HCT116 (cell line): ENCODE measurements at regions not wholly inside any gene's neighbourhood (a gene's known extent, or its start where the extent isn't known, plus 50 kb on each side); places are given as distances from the start of the nearest gene placed in this dataset.

ENCODE experiments used
- ATAC-seq: fragments of 200-7000 bp; cut with Tn5 transposase; 2 replicates; pipeline ENCODE4 v1.9.1; 2020; ENCODE audit warnings: mild to moderate bottlenecking, moderate library complexity
- BruUV-seq: library from RNA; stranded (reverse); fragments of 400-500 nt; replicated peaks from 2 replicates; lab custom pipeline; 2021; lab: Mats Ljungman, UMichigan
- CTCF ChIA-PET: fragments of 300-600 bp; sonication (Branson Sonifier 250); formaldehyde crosslinking; loops from one replicate; lab custom pipeline; 2021; ENCODE audit warnings: antibody characterized with exemption; lab: Charles Lee
- POLR2A ChIA-PET: fragments of 300-600, 350-600 bp; sonication (Branson Sonifier 250); formaldehyde crosslinking; loops from one replicate; lab custom pipeline; 2021; ENCODE audit warnings: antibody characterized with exemption; lab: Charles Lee
- RAD21 ChIA-PET, 2 experiments: fragments of 300-600 bp; sonication (Branson Sonifier 250); formaldehyde crosslinking; loops; one replicate each; lab custom pipeline; 2023; ENCODE audit warnings: low total read pairs in 2 of 2; ENCODE audit not compliant: uncharacterized antibody in 2 of 2, unreplicated experiment in 2 of 2, low non-redundant PET in 1 of 2; lab: Charles Lee
- DNase-seq: peaks from one replicate; pipeline ENCODE4 v3.0.0-alpha.2; 2010; ENCODE audit warnings: low read depth, low spot score
- H2AFZ ChIP-seq: fragments of 200-600 bp; shearing (Covaris generic), sonication (generic); 2 replicates; pipeline ENCODE4 v1.6.1; 2017; ENCODE audit warnings: low read depth, mixed run types, mixed read lengths, antibody characterized with exemption, low read length; ENCODE audit not compliant: poor library complexity, severe bottlenecking
- H3K27ac ChIP-seq: 2 replicates; pipeline ENCODE4 v1.5.1; 2012; ENCODE audit warnings: low read depth, low read length
- H3K27me3 ChIP-seq: fragments of 200-600 bp; sonication (generic); 2 replicates; pipeline ENCODE4 v1.6.1; 2016; ENCODE audit warnings: mixed run types, low read length, mixed read lengths; ENCODE audit not compliant: insufficient read depth
- H3K36me3 ChIP-seq, 2 experiments: fragments of 200-500 bp in 1 of 2; fragments of 200-600 bp in 1 of 2; sonication (Bioruptor generic) in 1 of 2; sonication (generic) in 1 of 2; 2 replicates each; pipeline versions ENCODE4 v1.5.1 to v1.6.1; 2014 to 2016; ENCODE audit warnings: low read length in 2 of 2, inconsistent platforms in 1 of 2, mixed read lengths in 1 of 2, mixed run types in 1 of 2; ENCODE audit not compliant: insufficient read depth in 2 of 2, control insufficient read depth in 1 of 2
- H3K4me1 ChIP-seq, 2 experiments: fragments of 200-600 bp in 1 of 2; sonication (generic) in 1 of 2; 2 replicates each; pipeline versions ENCODE4 v1.5.1 to v1.6.1; 2012 to 2017; ENCODE audit warnings: low read length in 2 of 2, inconsistent platforms in 1 of 2, mild to moderate bottlenecking in 1 of 2, mixed read lengths in 1 of 2, mixed run types in 1 of 2, moderate library complexity in 1 of 2; ENCODE audit not compliant: insufficient read depth in 2 of 2, control insufficient read depth in 1 of 2
- H3K4me2 ChIP-seq: fragments of 200-600 bp; sonication (generic); 2 replicates; pipeline ENCODE4 v1.6.1; 2017; ENCODE audit warnings: mixed run types, low read length, mixed read lengths
- H3K4me3 ChIP-seq, 2 experiments: fragments of 200-600 bp in 1 of 2; sonication (generic) in 1 of 2; replicated peaks in 1 of 2; 2 replicates each; pipeline ENCODE4 v1.5.1; 2011 to 2016; ENCODE audit warnings: low read length in 2 of 2, control low read depth in 1 of 2, low read depth in 1 of 2, mild to moderate bottlenecking in 1 of 2, mixed read lengths in 1 of 2, mixed run types in 1 of 2
- H3K79me2 ChIP-seq: fragments of 200-600 bp; sonication (generic); 2 replicates; pipeline ENCODE4 v1.6.1; 2017; ENCODE audit warnings: mild to moderate bottlenecking, mixed run types, low read length, moderate library complexity, mixed read lengths; ENCODE audit not compliant: insufficient read depth
- H3K9ac ChIP-seq: fragments of 200-600 bp; sonication (generic); 2 replicates; pipeline ENCODE4 v1.6.1; 2016; ENCODE audit warnings: low read length, mixed read lengths
- H3K9me2 ChIP-seq: fragments of 200-600 bp; sonication (generic), shearing (Covaris generic); 2 replicates; pipeline ENCODE4 v1.6.1; 2017; ENCODE audit warnings: mixed run types, mild to moderate bottlenecking, moderate library complexity; ENCODE audit not compliant: insufficient read depth
- H3K9me3 ChIP-seq, 2 experiments: fragments of 200-500 bp in 1 of 2; fragments of 200-600 bp in 1 of 2; sonication (Bioruptor generic) in 1 of 2; sonication (generic) in 1 of 2; 2 replicates each; pipeline ENCODE4 v1.6.1; 2014 to 2017; ENCODE audit warnings: low read length in 2 of 2, mixed read lengths in 2 of 2, inconsistent platforms in 1 of 2, low read depth in 1 of 2, mild to moderate bottlenecking in 1 of 2, mixed run types in 1 of 2, moderate library complexity in 1 of 2; ENCODE audit not compliant: control insufficient read depth in 1 of 2, insufficient read depth in 1 of 2
- H4K20me1 ChIP-seq: fragments of 200-600 bp; sonication (generic), shearing (Covaris generic); 2 replicates; pipeline ENCODE4 v1.6.1; 2017; ENCODE audit warnings: mixed run types, mild to moderate bottlenecking, moderate library complexity; ENCODE audit not compliant: insufficient read depth
- CBX3 ChIP-seq: IDR thresholded peaks from 2 replicates; pipeline ENCODE4 v1.6.1; 2012; ENCODE audit warnings: low read depth
- ELF1 ChIP-seq: IDR thresholded peaks from 2 replicates; pipeline ENCODE4 v1.6.1; 2012; ENCODE audit warnings: low read depth, borderline replicate concordance
- FOSL1 ChIP-seq: IDR thresholded peaks from 2 replicates; pipeline ENCODE4 v1.6.1; 2012; ENCODE audit warnings: low read depth
- MAX ChIP-seq: IDR thresholded peaks from 2 replicates; pipeline ENCODE4 v1.6.1; 2012
- POLR2A ChIP-seq: IDR thresholded peaks from 2 replicates; pipeline ENCODE4 v1.7.0; 2011; ENCODE audit warnings: borderline replicate concordance; ENCODE audit not compliant: insufficient read depth, insufficient read length; ENCODE audit errors: extremely low read depth
- SP1 ChIP-seq: IDR thresholded peaks from 2 replicates; pipeline ENCODE4 v1.6.1; 2012; ENCODE audit warnings: low read depth
- YY1 ChIP-seq: IDR thresholded peaks from 2 replicates; pipeline ENCODE4 v1.6.1; 2011; ENCODE audit warnings: low read length, low read depth, moderate library complexity, mild to moderate bottlenecking; ENCODE audit not compliant: insufficient replicate concordance; ENCODE audit errors: extremely low read depth
- ZBTB33 ChIP-seq: IDR thresholded peaks from 2 replicates; pipeline ENCODE4 v1.6.1; 2011; ENCODE audit warnings: mild to moderate bottlenecking, low read length, moderate library complexity; ENCODE audit not compliant: insufficient replicate concordance; ENCODE audit errors: extremely low read depth
- intact Hi-C: fragments of 100-400 bp; cut with micrococcal nuclease; formaldehyde crosslinking; loops from 2 replicates; pipeline ENCODE4 v1.10.0; 2022

GRCh38 chr3:15934389-15935195 is 136.8 kb upstream of the ANKRD28 start:
- POLR2A ChIA-PET: interaction anchor here (0.6 kb wide), 1 partner anchor 75 kb away, joined by 6 read pairs; no protein-coding TSS in a partner anchor
- Histone ChIP-seq H3K36me3 (no peaks in the 10 kb centered on the region), H3K27ac (no peak overlapping the region), H3K9me3 (no peaks in the 10 kb centered on the region), H3K9ac (no peak overlapping the region), H3K9me2 (no peaks in the 10 kb centered on the region), H3K4me3 (no peak overlapping the region)
- CTCF ChIA-PET: no interaction called here
- RAD21 ChIA-PET: no interaction called here
- BruUV-seq: no TSS peak
- intact Hi-C loops: no loop called here
- DNase-seq: no peak
- TF ChIP-seq FOSL1: no peak
- TF ChIP-seq ZBTB33: no peak
- no peak for TF ChIP-seq SP1
- TF ChIP-seq CBX3: no peak
- no peak for TF ChIP-seq YY1
- TF ChIP-seq POLR2A: no peak
- no peak for TF ChIP-seq ELF1
- TF ChIP-seq MAX: no peak
- TF ChIP-seq, all 23 proteins: peak for 0
- Histone ChIP-seq H3K4me2 (no peak overlapping the region), H3K4me1 (no peaks in the 10 kb centered on the region), H2AFZ (no peak overlapping the region), H3K79me2 (no peaks in the 10 kb centered on the region), H3K27me3 (no peaks in the 10 kb centered on the region), H4K20me1 (no peaks in the 10 kb centered on the region)
- no peak for ATAC-seq
